Upper lobe of left lung (tissue), 4 donors: ENCODE measurements at regions not wholly inside any gene's neighbourhood (a gene's known extent, or its start where the extent isn't known, plus 50 kb on each side); places are given as distances from the start of the nearest gene placed in this dataset.

ENCODE experiments used
- EP300 ChIP-seq, 4 donors: sonication (generic); formaldehyde crosslinking; IDR thresholded peaks; one replicate each; pipeline ENCODE4 v1.5.1; 2017; ENCODE audit warnings: antibody characterized with exemption in 4 of 4, control low read depth in 2 of 4
- POLR2A ChIP-seq, 4 donors: fragments of 450-650 bp; IDR thresholded peaks; one replicate each; pipeline ENCODE4 v1.5.1; 2016 to 2017; ENCODE audit warnings: antibody characterized with exemption in 4 of 4, mild to moderate bottlenecking in 2 of 4
- POLR2AphosphoS5 ChIP-seq, 2 donors: sonication (generic); formaldehyde crosslinking; IDR thresholded peaks; one replicate each; pipeline ENCODE4 v1.5.1; 2017; ENCODE audit warnings: antibody characterized with exemption in 2 of 2
- TF ChIP-seq, protein P1 (sequence below), 6 experiments: fragments of 450-650 bp in 4 of 6; fragments of 200-600 bp in 2 of 6; sonication (generic) in 2 of 6; IDR thresholded peaks; one replicate each; pipeline ENCODE4 v1.5.1; 2016 to 2019; ENCODE audit warnings: antibody characterized with exemption in 6 of 6

- TF ChIP-seq POLR2A (IDR thresholded peaks at IDR 0.05) (no peak), POLR2AphosphoS5 (IDR thresholded peaks at IDR 0.05) (no peak), EP300 (IDR thresholded peaks at IDR 0.05) (no peak)
- TF ChIP-seq, protein P1, sequence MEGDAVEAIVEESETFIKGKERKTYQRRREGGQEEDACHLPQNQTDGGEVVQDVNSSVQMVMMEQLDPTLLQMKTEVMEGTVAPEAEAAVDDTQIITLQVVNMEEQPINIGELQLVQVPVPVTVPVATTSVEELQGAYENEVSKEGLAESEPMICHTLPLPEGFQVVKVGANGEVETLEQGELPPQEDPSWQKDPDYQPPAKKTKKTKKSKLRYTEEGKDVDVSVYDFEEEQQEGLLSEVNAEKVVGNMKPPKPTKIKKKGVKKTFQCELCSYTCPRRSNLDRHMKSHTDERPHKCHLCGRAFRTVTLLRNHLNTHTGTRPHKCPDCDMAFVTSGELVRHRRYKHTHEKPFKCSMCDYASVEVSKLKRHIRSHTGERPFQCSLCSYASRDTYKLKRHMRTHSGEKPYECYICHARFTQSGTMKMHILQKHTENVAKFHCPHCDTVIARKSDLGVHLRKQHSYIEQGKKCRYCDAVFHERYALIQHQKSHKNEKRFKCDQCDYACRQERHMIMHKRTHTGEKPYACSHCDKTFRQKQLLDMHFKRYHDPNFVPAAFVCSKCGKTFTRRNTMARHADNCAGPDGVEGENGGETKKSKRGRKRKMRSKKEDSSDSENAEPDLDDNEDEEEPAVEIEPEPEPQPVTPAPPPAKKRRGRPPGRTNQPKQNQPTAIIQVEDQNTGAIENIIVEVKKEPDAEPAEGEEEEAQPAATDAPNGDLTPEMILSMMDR (IDR thresholded peaks at IDR 0.05): no peak
Measured at GRCh38 chr5:94027145-94027544, 285.7 kb upstream of the POU5F2 start.
